Lower leg skin (tissue), 4 donors: ENCODE measurements at regions not wholly inside any gene's neighbourhood (a gene's known extent, or its start where the extent isn't known, plus 50 kb on each side); places are given as distances from the start of the nearest gene placed in this dataset.

Experiments used
- DNase-seq, 2 donors: peaks; one replicate each; pipeline ENCODE4 v3.0.0-alpha.2; 2019; ENCODE audit warnings: low spot score in 2 of 2
- H3K4me3 ChIP-seq: fragments of 200-600 bp; sonication (generic); 2 replicates; pipeline ENCODE4 v1.5.1; 2017; ENCODE audit warnings: mild to moderate bottlenecking, low read depth; ENCODE audit not compliant: poor library complexity, severe bottlenecking
- CTCF ChIP-seq, 3 donors: fragments of 450-650 bp; IDR thresholded peaks; one replicate each; pipeline ENCODE4 v1.5.1; 2016; ENCODE audit warnings: antibody characterized with exemption in 3 of 3, mild to moderate bottlenecking in 3 of 3, moderate library complexity in 2 of 3
- POLR2A ChIP-seq, 2 donors: fragments of 450-650 bp; IDR thresholded peaks; one replicate each; pipeline ENCODE4 v1.6.1; 2016 to 2017; ENCODE audit warnings: antibody characterized with exemption in 2 of 2, mild to moderate bottlenecking in 1 of 2, moderate library complexity in 1 of 2
- WGBS, 2 donors: methylation state at CpG; one replicate each; pipeline ENCODE4 v1.1.5; 2018; 5-methylcytosine and 5-hydroxymethylcytosine counted together
- intact Hi-C: fragments of 100-400 bp; cut with DNase I; formaldehyde crosslinking; loops from one replicate; pipeline ENCODE4 v1.15.0; 2023; ENCODE audit warnings: low total_unique reads

- TF ChIP-seq CTCF (IDR thresholded peaks at IDR 0.05): no peak
- 0 to 11% methylated on average over 2 of the region's 2 CpGs for WGBS, 2 donors
- no peak for DNase-seq
- no peak overlapping the region for H3K4me3 ChIP-seq
- intact Hi-C loops: no loop called here
Measured at GRCh38 chr6:43837507-43837906, 67.5 kb downstream of the VEGFA start.

GRCh38 chr6:43836507-43837240, 66.7 kb downstream of the VEGFA start:
- TF ChIP-seq CTCF (IDR thresholded peaks at IDR 0.05): no peak
- no peak for TF ChIP-seq POLR2A (IDR thresholded peaks at IDR 0.05)
- intact Hi-C loops: no loop called here
- WGBS, 2 donors: 83 to 86% methylated on average over 7 of the region's 7 CpGs

More at GRCh38 chr6:43836507-43837240, 66.7 kb downstream of the VEGFA start:
- DNase-seq: no peak
- H3K4me3 ChIP-seq: no peak overlapping the region
